ENCODE measurements at regions not wholly inside any gene's neighbourhood (a gene's known extent, or its start where the extent isn't known, plus 50 kb on each side); places are given as distances from the start of the nearest gene placed in this dataset.
"Not testable (repeated sequence)": the region's sequence is repeated elsewhere in the genome, so short reads cannot be mapped to it uniquely, and the experiment has no call there.

DNA sequence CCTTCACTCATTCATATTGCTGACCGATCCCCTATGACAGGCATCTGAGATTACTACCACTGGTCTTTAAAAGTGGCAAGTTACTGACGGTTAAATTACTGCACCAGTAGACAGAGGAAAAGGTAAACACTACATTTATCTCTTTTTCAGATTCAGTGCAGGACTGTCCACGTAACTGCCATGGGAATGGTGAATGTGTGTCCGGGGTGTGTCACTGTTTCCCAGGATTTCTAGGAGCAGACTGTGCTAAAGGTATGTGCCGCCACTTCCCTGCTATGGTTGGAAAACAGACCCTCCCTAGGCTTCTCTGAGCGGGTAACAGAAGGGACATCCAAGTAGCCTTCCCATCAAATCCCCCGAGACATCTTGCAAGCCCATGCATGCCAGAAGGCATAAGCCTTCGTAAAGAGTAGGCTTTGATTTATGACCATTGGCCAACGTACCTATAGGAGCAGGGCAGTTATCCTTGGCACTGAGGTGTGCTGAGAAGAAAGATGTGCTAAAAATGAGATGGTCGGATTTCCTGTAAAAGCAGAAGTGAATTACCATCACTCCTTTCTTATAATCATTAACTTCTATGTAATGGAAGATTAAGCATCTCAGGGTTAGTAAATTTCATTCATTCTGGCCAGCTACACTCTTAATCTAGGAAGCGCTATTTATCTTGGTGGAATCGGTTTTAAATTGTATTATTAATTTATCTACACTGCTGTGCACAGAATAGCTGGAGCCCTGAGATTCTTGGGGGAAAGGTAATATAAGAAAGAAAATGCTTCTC lies 193.4 kb upstream of the WWC1 start:
- Histone ChIP-seq H3K36me3 (no peaks in the 10 kb centered on the region), H3K9me3 (peaks cover 0 to 4% (median 0%) of the 10 kb centered on the region in 3 donors), H3K4me3 (no peak overlapping the region), H3K27me3 (no peaks in the 10 kb centered on the region), H3K4me1 (no peaks in the 10 kb centered on the region), H3K27ac (no peak overlapping the region)
- DNase-seq, result no peak
- intact Hi-C loops (cut with DNase I; ENCODE audit: low total_unique reads), result no loop called here
- TF ChIP-seq, protein P1, sequence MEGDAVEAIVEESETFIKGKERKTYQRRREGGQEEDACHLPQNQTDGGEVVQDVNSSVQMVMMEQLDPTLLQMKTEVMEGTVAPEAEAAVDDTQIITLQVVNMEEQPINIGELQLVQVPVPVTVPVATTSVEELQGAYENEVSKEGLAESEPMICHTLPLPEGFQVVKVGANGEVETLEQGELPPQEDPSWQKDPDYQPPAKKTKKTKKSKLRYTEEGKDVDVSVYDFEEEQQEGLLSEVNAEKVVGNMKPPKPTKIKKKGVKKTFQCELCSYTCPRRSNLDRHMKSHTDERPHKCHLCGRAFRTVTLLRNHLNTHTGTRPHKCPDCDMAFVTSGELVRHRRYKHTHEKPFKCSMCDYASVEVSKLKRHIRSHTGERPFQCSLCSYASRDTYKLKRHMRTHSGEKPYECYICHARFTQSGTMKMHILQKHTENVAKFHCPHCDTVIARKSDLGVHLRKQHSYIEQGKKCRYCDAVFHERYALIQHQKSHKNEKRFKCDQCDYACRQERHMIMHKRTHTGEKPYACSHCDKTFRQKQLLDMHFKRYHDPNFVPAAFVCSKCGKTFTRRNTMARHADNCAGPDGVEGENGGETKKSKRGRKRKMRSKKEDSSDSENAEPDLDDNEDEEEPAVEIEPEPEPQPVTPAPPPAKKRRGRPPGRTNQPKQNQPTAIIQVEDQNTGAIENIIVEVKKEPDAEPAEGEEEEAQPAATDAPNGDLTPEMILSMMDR (IDR thresholded peaks at IDR 0.05), result no peak

DNA sequence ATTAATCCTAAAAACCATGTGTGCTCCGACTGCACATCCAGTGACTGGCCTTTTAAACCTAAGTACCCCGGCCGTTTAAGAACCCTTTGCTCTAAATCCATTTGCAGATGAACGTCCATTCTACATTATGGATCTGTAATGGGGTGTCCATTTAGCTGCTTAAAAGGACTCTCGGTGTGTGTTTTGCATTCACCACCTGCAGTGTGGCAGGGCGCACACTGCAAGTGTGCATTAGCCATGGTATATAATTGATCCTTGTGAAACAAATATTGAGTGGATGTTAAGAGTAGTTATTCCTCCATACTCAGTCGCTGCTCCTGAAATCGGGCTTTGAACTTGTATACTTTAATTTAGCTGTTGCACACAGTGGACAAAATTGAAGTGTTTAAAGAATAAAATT lies 190.1 kb upstream of the WWC1 start:
- H3K27ac ChIP-seq, result no peak overlapping the region

DNA sequence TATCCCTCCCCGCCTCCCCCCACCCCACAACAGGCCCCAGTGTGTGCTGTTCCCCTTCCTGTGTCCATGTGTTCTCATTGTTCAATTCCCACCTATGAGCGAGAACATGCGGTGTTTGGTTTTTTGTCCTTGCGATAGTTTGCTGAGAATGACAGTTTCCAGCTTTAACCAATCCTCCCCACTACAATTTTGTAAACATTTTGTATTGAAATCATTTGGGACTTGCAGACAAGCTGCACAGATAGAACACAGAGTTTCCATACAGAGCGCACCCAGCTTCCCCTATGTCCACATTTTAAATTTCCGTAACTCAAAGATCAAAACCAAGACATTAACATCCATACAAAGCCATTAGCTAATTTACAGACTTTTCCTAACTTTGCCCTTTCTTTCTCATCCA lies 188.4 kb upstream of the WWC1 start:
- H3K4me1 ChIP-seq; intact Hi-C loops (cut with DNase I; ENCODE audit: low total_unique reads); H3K27ac ChIP-seq; H3K27me3 ChIP-seq; DNase-seq; H3K36me3 ChIP-seq; H3K4me3 ChIP-seq; H3K9me3 ChIP-seq: not testable (repeated sequence)

More for the DNA sequence above, 190.1 kb upstream of the WWC1 start:
- Histone ChIP-seq H3K4me1 (no peaks in the 10 kb centered on the region), H3K4me3 (no peak overlapping the region), H3K9me3 (no peaks in the 10 kb centered on the region), H3K27me3 (no peaks in the 10 kb centered on the region), H3K36me3 (no peaks in the 10 kb centered on the region)
- TF ChIP-seq, protein P1 (IDR thresholded peaks at IDR 0.05), result no peak
- DNase-seq, result no peak
- intact Hi-C loops (cut with DNase I; ENCODE audit: low total_unique reads), result no loop called here

GRCh38 chr5:168104350-168104749 lies 187.1 kb upstream of the WWC1 start:
- Histone ChIP-seq H3K27me3 (no peaks in the 10 kb centered on the region), H3K9me3 (no peaks in the 10 kb centered on the region), H3K36me3 (no peaks in the 10 kb centered on the region), H3K4me3 (no peak overlapping the region), H3K27ac (no peak overlapping the region), H3K4me1 (no peaks in the 10 kb centered on the region)
- TF ChIP-seq, protein P1 (IDR thresholded peaks at IDR 0.05), result no peak
- intact Hi-C loops (cut with DNase I; ENCODE audit: low total_unique reads), result no loop called here
- no peak for DNase-seq

- Histone ChIP-seq H3K36me3 (no peaks in the 10 kb centered on the region), H3K27ac (no peak overlapping the region), H3K4me3 (no peak overlapping the region), H3K27me3 (no peaks in the 10 kb centered on the region), H3K9me3 (no peaks in the 10 kb centered on the region), H3K4me1 (no peaks in the 10 kb centered on the region)
- TF ChIP-seq, protein P1 (IDR thresholded peaks at IDR 0.05), result no peak
- intact Hi-C loops (cut with DNase I; ENCODE audit: low total_unique reads), result no loop called here
- DNase-seq, result no peak
Observed at GRCh38 chr5:168104811-168105481, 186.5 kb upstream of the WWC1 start.

- H3K9me3 ChIP-seq, result no peaks in the 10 kb centered on the region
- no peak overlapping the region for H3K4me3 ChIP-seq
- TF ChIP-seq, protein P1 (IDR thresholded peaks at IDR 0.05), result no peak
- H3K4me1 ChIP-seq, result no peaks in the 10 kb centered on the region
- H3K36me3 ChIP-seq, result no peaks in the 10 kb centered on the region
- no peak overlapping the region for H3K27ac ChIP-seq
- H3K27me3 ChIP-seq, result peaks cover 0 to 6% of the 10 kb centered on the region in 2 donors
- intact Hi-C loops (cut with DNase I; ENCODE audit: low total_unique reads), result no loop called here
- DNase-seq, result no peak
Observed at GRCh38 chr5:168106008-168106761, 185.3 kb upstream of the WWC1 start.

Measured in tibial artery (tissue), 4 donors.